ENCODE measurements at regions not wholly inside any gene's neighbourhood (a gene's known extent, or its start where the extent isn't known, plus 50 kb on each side); places are given as distances from the start of the nearest gene placed in this dataset.

GRCh38 chr20:16861708-16862107 lies 113.5 kb downstream of the OTOR start:
- TF ChIP-seq POLR2AphosphoS5 (IDR thresholded peaks at IDR 0.05) (no peak), CTCF (IDR thresholded peaks at IDR 0.05) (no peak)

All from stomach (tissue), 4 donors.